Hepatocyte (in vitro differentiated cells): ENCODE measurements at regions not wholly inside any gene's neighbourhood (a gene's known extent, or its start where the extent isn't known, plus 50 kb on each side); places are given as distances from the start of the nearest gene placed in this dataset.

Experiments used
- EZH2 ChIP-seq: fragments of 200-600 bp; sonication (generic); IDR thresholded peaks from 2 replicates; pipeline ENCODE4 v1.6.1; 2016; ENCODE audit warnings: antibody characterized with exemption, mild to moderate bottlenecking, borderline replicate concordance
- EZH2phosphoT487 ChIP-seq: fragments of 200-600 bp; sonication (generic); IDR thresholded peaks from one replicate; pipeline ENCODE4 v1.6.1; 2018; ENCODE audit warnings: antibody characterized with exemption, mild to moderate bottlenecking, low read depth, moderate library complexity; ENCODE audit not compliant: unreplicated experiment, severe bottlenecking
- TF ChIP-seq, protein P1 (sequence below): fragments of 200-600 bp; sonication (generic); IDR thresholded peaks from 2 replicates; pipeline ENCODE4 v1.5.1; 2016; ENCODE audit warnings: antibody characterized with exemption, mild to moderate bottlenecking; ENCODE audit not compliant: poor library complexity

DNA sequence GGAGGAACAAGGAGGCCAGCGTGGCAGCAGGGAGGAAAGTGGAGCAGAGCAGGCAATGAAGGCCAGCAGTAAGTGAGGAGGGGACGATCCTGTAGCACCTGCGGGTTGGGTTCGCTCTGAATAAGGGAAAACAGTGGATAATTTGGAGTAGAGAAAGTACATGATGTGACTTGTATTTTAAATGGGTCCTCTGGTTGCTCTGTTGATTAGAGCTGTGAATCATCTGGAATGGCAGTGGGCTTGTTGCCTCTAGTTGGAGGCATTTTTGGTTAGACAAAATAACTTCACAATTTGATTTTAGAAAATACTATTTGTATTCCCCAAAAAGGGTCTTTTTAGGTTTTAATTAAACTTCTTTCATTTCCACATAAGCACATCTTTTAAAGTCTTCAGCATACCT is 277.4 kb downstream of the ARL4A start:
- TF ChIP-seq, protein P1, sequence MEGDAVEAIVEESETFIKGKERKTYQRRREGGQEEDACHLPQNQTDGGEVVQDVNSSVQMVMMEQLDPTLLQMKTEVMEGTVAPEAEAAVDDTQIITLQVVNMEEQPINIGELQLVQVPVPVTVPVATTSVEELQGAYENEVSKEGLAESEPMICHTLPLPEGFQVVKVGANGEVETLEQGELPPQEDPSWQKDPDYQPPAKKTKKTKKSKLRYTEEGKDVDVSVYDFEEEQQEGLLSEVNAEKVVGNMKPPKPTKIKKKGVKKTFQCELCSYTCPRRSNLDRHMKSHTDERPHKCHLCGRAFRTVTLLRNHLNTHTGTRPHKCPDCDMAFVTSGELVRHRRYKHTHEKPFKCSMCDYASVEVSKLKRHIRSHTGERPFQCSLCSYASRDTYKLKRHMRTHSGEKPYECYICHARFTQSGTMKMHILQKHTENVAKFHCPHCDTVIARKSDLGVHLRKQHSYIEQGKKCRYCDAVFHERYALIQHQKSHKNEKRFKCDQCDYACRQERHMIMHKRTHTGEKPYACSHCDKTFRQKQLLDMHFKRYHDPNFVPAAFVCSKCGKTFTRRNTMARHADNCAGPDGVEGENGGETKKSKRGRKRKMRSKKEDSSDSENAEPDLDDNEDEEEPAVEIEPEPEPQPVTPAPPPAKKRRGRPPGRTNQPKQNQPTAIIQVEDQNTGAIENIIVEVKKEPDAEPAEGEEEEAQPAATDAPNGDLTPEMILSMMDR: no peak
- no peak for TF ChIP-seq EZH2
- TF ChIP-seq EZH2phosphoT487: no peak
